SK-N-MC (cell line): ENCODE measurements at regions not wholly inside any gene's neighbourhood (a gene's known extent, or its start where the extent isn't known, plus 50 kb on each side); places are given as distances from the start of the nearest gene placed in this dataset.

Source experiments
- EZH2 ChIP-seq: fragments of 200-600 bp; sonication (generic); IDR thresholded peaks from one replicate; pipeline ENCODE4 v1.6.1; 2017; ENCODE audit warnings: antibody characterized with exemption
- FOXP2 ChIP-seq: optimal IDR thresholded peaks from 2 replicates; pipeline ENCODE3; 2011; ENCODE audit warnings: mild to moderate bottlenecking, moderate library complexity; ENCODE audit not compliant: insufficient read depth; ENCODE audit errors: extremely low read length, control extremely low read depth
- POLR2AphosphoS5 ChIP-seq: IDR thresholded peaks from 2 replicates; pipeline ENCODE4 v1.6.1; 2012; ENCODE audit warnings: mild to moderate bottlenecking, low read depth, low read length, borderline replicate concordance

DNA sequence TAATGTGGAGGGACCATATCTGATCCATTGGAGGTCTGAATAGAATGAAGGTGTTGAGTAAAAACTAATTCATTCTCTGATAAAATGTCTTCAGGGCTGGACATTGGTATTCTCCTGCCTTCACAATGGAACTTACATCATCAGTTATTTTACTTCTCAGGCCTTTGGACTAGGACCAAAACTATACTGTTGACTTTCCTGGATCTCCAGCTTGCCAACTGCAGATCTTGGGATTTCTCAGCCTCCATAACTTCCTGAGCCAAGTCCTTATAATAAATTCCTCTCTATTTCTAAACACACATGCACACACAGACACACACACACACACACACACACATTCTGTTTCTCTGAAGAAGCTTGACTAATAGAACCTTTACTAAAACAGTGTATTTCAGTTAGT is 1858.6 kb upstream of the ADGRL3 start:
- TF ChIP-seq POLR2AphosphoS5: no peak
- no peak for TF ChIP-seq EZH2
- TF ChIP-seq FOXP2: no peak
